ENCODE measurements at regions not wholly inside any gene's neighbourhood (a gene's known extent, or its start where the extent isn't known, plus 50 kb on each side); places are given as distances from the start of the nearest gene placed in this dataset.

DNA sequence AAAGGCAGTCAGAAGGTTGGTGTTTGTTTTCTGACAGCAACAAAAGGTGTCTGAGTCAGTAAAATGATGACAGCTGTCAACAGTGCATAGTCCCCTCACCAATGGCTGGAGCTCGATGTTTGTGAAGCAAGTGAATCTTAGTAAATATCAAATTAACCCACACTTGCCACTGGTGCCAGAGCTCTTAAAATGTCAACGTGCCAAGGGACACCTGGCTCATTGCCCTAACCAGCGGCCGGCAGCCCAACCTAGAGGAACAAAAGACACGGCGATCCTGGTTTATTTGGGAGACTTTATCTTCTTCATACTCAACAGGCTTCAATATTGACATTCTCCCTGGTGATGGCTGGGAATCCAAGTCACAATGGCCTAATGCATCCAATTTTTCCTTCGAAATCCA, 143.4 kb downstream of the CPEB2 start:
- 79 to 87% methylated on average over 7 of the region's 7 CpGs for WGBS, 2 donors
- Histone ChIP-seq H3K27me3 (ENCODE audit: control insufficient read depth in 3 of 3, insufficient read depth in 3 of 3, low read length in 2 of 3) (no peaks in the 10 kb centered on the region), H3K9me3 (ENCODE audit: control insufficient read depth in 4 of 4, insufficient read depth in 3 of 4, low read length in 3 of 4) (no peaks in the 10 kb centered on the region), H3K36me3 (ENCODE audit: control insufficient read depth in 4 of 4, insufficient read depth in 4 of 4, low read length in 4 of 4) (no peaks in the 10 kb centered on the region), H3K4me1 (ENCODE audit: control insufficient read depth in 5 of 5, insufficient read depth in 5 of 5, low read length in 5 of 5) (peaks cover 0 to 13% (median 7%) of the 10 kb centered on the region in 5 donors), H3K27ac (ENCODE audit: low read depth in 1 of 2, low read length in 1 of 2) (no peak overlapping the region), H3K4me3 (no peak overlapping the region), H3K9ac (ENCODE audit: insufficient read depth in 1 of 2, low read length in 2 of 2) (no peak overlapping the region)
- ATAC-seq (ENCODE audit: insufficient read depth, low FRiP score) (no peak), DNase-seq (no peak)
- TF ChIP-seq, protein P1, sequence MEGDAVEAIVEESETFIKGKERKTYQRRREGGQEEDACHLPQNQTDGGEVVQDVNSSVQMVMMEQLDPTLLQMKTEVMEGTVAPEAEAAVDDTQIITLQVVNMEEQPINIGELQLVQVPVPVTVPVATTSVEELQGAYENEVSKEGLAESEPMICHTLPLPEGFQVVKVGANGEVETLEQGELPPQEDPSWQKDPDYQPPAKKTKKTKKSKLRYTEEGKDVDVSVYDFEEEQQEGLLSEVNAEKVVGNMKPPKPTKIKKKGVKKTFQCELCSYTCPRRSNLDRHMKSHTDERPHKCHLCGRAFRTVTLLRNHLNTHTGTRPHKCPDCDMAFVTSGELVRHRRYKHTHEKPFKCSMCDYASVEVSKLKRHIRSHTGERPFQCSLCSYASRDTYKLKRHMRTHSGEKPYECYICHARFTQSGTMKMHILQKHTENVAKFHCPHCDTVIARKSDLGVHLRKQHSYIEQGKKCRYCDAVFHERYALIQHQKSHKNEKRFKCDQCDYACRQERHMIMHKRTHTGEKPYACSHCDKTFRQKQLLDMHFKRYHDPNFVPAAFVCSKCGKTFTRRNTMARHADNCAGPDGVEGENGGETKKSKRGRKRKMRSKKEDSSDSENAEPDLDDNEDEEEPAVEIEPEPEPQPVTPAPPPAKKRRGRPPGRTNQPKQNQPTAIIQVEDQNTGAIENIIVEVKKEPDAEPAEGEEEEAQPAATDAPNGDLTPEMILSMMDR (IDR thresholded peaks at IDR 0.05; ENCODE audit: control extremely low read depth, extremely low read depth) = no peak

DNA sequence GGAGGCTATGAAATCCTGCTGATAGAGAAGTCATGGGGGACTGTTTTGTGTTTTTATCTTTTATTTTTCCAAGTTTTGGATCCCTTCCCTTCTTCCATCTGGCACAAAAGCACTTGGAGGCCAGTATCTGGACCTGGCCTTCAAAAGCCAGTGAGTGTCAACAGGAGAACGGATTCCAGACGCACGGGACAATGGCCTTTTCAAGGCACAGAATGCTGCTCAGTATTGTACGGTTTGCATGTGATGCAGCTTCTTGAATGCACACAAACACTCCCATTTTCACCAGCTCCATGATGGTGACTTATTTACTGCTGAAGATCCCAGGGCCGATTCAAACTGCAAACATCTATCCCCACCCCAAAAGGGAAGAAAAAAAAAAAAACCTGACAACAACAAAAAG, 145.4 kb downstream of the CPEB2 start:
- Histone ChIP-seq H3K27me3 (ENCODE audit: control insufficient read depth in 3 of 3, insufficient read depth in 3 of 3, low read length in 2 of 3) (no peaks in the 10 kb centered on the region), H3K9me3 (ENCODE audit: control insufficient read depth in 4 of 4, insufficient read depth in 3 of 4, low read length in 3 of 4) (no peaks in the 10 kb centered on the region), H3K36me3 (ENCODE audit: control insufficient read depth in 4 of 4, insufficient read depth in 4 of 4, low read length in 4 of 4) (no peaks in the 10 kb centered on the region), H3K4me3 (no peak overlapping the region), H3K27ac (ENCODE audit: low read depth in 1 of 2, low read length in 1 of 2) (no peak overlapping the region), H3K4me1 (ENCODE audit: control insufficient read depth in 5 of 5, insufficient read depth in 5 of 5, low read length in 5 of 5) (peaks cover 0 to 13% (median 7%) of the 10 kb centered on the region in 5 donors), H3K9ac (ENCODE audit: insufficient read depth in 1 of 2, low read length in 2 of 2) (no peak overlapping the region)
- WGBS, 2 donors = 83 to 95% methylated on average over 5 of the region's 5 CpGs
- DNase-seq (no peak), ATAC-seq (ENCODE audit: insufficient read depth, low FRiP score) (no peak)
- TF ChIP-seq, protein P1 (IDR thresholded peaks at IDR 0.05; ENCODE audit: control extremely low read depth, extremely low read depth) = no peak

DNA sequence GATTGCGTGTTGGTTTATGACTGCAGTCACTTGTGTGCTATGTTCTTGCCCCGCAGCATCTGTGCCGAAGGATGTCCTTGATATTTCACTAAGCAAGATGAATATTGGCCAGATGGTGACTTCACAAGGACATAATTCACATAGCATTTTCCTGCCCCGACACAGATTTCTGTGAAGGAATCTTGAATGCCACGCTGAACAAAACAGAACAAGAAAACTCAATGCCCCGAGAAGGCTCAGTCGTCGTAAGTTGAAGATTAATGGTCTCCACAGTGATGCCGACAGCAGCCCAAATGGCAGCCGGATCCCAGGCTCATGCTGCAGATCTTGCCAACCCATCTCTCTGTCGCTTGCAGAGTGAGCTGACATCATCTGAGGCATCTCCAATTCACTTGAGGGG, 145.9 kb downstream of the CPEB2 start:
- WGBS, 2 donors = 90% methylated on average over 11 of the region's 11 CpGs
- ATAC-seq (ENCODE audit: insufficient read depth, low FRiP score) = no peak
- DNase-seq = no peak
- Histone ChIP-seq H3K4me1 (ENCODE audit: control insufficient read depth in 5 of 5, insufficient read depth in 5 of 5, low read length in 5 of 5) (peaks cover 0 to 13% (median 7%) of the 10 kb centered on the region in 5 donors), H3K9me3 (ENCODE audit: control insufficient read depth in 4 of 4, insufficient read depth in 3 of 4, low read length in 3 of 4) (no peaks in the 10 kb centered on the region), H3K27me3 (ENCODE audit: control insufficient read depth in 3 of 3, insufficient read depth in 3 of 3, low read length in 2 of 3) (no peaks in the 10 kb centered on the region), H3K36me3 (ENCODE audit: control insufficient read depth in 4 of 4, insufficient read depth in 4 of 4, low read length in 4 of 4) (no peaks in the 10 kb centered on the region), H3K4me3 (no peak overlapping the region), H3K27ac (ENCODE audit: low read depth in 1 of 2, low read length in 1 of 2) (no peak overlapping the region), H3K9ac (ENCODE audit: insufficient read depth in 1 of 2, low read length in 2 of 2) (no peak overlapping the region)
- TF ChIP-seq, protein P1 (IDR thresholded peaks at IDR 0.05; ENCODE audit: control extremely low read depth, extremely low read depth) = no peak

DNA sequence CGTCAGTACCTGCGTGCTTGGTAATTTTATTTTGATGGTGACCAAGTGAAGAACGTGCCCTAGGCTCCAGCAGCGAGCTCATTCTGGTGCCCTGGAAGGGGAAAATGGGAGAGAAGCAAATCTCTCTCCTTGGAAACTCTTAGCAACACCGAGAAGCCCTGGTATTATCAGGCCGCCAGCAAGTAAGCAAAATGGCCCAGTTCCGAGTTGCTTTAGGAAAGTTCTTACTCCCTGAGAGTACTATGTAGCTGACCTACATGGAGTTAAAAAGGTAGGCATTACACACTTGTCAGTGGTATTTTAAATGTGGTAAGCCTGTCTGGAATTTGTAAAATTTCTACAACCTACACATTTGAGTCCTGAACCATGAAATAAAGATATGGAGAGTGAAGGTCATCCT, 146.4 kb downstream of the CPEB2 start:
- DNase-seq = no peak
- H3K36me3 ChIP-seq (ENCODE audit: control insufficient read depth in 4 of 4, insufficient read depth in 4 of 4, low read length in 4 of 4) = no peaks in the 10 kb centered on the region
- WGBS, 2 donors = 80 to 93% methylated on average over 7 of the region's 7 CpGs
- no peaks in the 10 kb centered on the region for H3K27me3 ChIP-seq (ENCODE audit: control insufficient read depth in 3 of 3, insufficient read depth in 3 of 3, low read length in 2 of 3)
- H3K27ac ChIP-seq (ENCODE audit: low read depth in 1 of 2, low read length in 1 of 2) = no peak overlapping the region
- no peak for ATAC-seq (ENCODE audit: insufficient read depth, low FRiP score)
- no peak overlapping the region for H3K4me3 ChIP-seq
- TF ChIP-seq, protein P1 (IDR thresholded peaks at IDR 0.05; ENCODE audit: control extremely low read depth, extremely low read depth) = no peak
- H3K9ac ChIP-seq (ENCODE audit: insufficient read depth in 1 of 2, low read length in 2 of 2) = no peak overlapping the region
- H3K4me1 ChIP-seq (ENCODE audit: control insufficient read depth in 5 of 5, insufficient read depth in 5 of 5, low read length in 5 of 5) = peaks cover 0 to 13% (median 7%) of the 10 kb centered on the region in 5 donors
- H3K9me3 ChIP-seq (ENCODE audit: control insufficient read depth in 4 of 4, insufficient read depth in 3 of 4, low read length in 3 of 4) = no peaks in the 10 kb centered on the region

Measured in lung (tissue), 11 donors.